Uterus (tissue), 2 donors: ENCODE measurements at regions not wholly inside any gene's neighbourhood (a gene's known extent, or its start where the extent isn't known, plus 50 kb on each side); places are given as distances from the start of the nearest gene placed in this dataset.

ENCODE experiments used
- POLR2A ChIP-seq, 2 donors: fragments of 450-650 bp; IDR thresholded peaks; one replicate each; pipeline ENCODE4 v1.6.1; 2016; ENCODE audit warnings: antibody characterized with exemption in 2 of 2, mild to moderate bottlenecking in 1 of 2, moderate library complexity in 1 of 2
- TF ChIP-seq, protein P1 (sequence below), 4 experiments: fragments of 200-600 bp in 2 of 4; fragments of 450-650 bp in 2 of 4; sonication (generic) in 2 of 4; IDR thresholded peaks; one replicate each; pipeline ENCODE4 v1.5.1; 2016 to 2019; ENCODE audit warnings: antibody characterized with exemption in 4 of 4, mild to moderate bottlenecking in 2 of 4, moderate library complexity in 1 of 4

DNA sequence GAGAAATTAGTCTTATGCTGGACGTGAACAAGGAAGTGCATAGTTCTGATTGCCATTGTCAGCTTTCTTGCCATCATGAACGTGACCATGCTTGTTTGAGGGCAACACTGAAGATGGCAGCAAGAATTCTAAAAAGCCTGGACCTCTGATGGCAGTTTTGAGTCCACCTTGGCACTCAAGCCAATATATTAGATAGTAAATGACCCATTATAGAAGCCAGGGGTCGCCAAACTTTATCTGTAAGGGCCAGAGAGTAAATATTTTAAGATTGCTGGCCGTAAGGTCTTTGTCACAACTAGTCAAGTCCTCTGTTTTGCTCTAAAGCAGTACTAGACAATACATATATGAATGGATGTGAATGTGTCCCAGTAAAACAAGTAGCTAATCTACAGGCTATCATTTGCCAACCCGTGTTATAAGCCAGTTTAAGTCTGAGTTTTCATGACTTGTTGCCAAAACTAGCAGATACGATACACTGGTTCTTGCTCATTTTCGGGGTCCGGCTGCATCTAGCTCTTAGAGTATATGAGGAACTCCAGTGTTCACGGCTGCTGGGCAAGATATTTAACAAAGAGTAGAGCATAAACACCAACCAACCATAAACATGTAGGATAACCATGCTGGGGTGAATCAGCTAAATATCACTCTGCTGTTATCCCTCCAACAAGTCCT is 73.1 kb upstream of the PELI1 start:
- TF ChIP-seq, protein P1, sequence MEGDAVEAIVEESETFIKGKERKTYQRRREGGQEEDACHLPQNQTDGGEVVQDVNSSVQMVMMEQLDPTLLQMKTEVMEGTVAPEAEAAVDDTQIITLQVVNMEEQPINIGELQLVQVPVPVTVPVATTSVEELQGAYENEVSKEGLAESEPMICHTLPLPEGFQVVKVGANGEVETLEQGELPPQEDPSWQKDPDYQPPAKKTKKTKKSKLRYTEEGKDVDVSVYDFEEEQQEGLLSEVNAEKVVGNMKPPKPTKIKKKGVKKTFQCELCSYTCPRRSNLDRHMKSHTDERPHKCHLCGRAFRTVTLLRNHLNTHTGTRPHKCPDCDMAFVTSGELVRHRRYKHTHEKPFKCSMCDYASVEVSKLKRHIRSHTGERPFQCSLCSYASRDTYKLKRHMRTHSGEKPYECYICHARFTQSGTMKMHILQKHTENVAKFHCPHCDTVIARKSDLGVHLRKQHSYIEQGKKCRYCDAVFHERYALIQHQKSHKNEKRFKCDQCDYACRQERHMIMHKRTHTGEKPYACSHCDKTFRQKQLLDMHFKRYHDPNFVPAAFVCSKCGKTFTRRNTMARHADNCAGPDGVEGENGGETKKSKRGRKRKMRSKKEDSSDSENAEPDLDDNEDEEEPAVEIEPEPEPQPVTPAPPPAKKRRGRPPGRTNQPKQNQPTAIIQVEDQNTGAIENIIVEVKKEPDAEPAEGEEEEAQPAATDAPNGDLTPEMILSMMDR (IDR thresholded peaks at IDR 0.05) = no peak
- TF ChIP-seq POLR2A (IDR thresholded peaks at IDR 0.05) = no peak
